ENCODE measurements at regions not wholly inside any gene's neighbourhood (a gene's known extent, or its start where the extent isn't known, plus 50 kb on each side); places are given as distances from the start of the nearest gene placed in this dataset.

GRCh38 chrX:39883666-39884065 lies 214.1 kb downstream of the BCOR start:
- no peak for DNase-seq (ENCODE audit: extremely low read depth, low read depth, low spot score)

- DNase-seq (ENCODE audit: extremely low read depth, low read depth, low spot score), result no peak
Measured at GRCh38 chrX:39886282-39886681, 211.5 kb downstream of the BCOR start.

- DNase-seq (ENCODE audit: extremely low read depth, low read depth, low spot score), result no peak
Measured at GRCh38 chrX:39888730-39889129, 209.0 kb downstream of the BCOR start.

- DNase-seq (ENCODE audit: extremely low read depth, low read depth, low spot score), result no peak
Measured at GRCh38 chrX:39889704-39890103, 208.1 kb downstream of the BCOR start.

GRCh38 chrX:39890807-39891206 lies 207.0 kb downstream of the BCOR start:
- no peak for DNase-seq (ENCODE audit: extremely low read depth, low read depth, low spot score)

GRCh38 chrX:39891781-39892180 lies 206.0 kb downstream of the BCOR start:
- no peak for DNase-seq (ENCODE audit: extremely low read depth, low read depth, low spot score)

- DNase-seq (ENCODE audit: extremely low read depth, low read depth, low spot score), result no peak
Measured at GRCh38 chrX:39893417-39894338, 204.1 kb downstream of the BCOR start.

- no peak for DNase-seq (ENCODE audit: extremely low read depth, low read depth, low spot score)
Measured at GRCh38 chrX:39894683-39895082, 203.1 kb downstream of the BCOR start.

- no peak for DNase-seq (ENCODE audit: extremely low read depth, low read depth, low spot score)
Measured at GRCh38 chrX:39895218-39896110, 202.3 kb downstream of the BCOR start.

GRCh38 chrX:39896951-39897740 lies 200.6 kb downstream of the BCOR start:
- no peak for DNase-seq (ENCODE audit: extremely low read depth, low read depth, low spot score)

- no peak for DNase-seq (ENCODE audit: extremely low read depth, low read depth, low spot score)
Measured at GRCh38 chrX:39897741-39898097, 200.0 kb downstream of the BCOR start.

- no peak for DNase-seq (ENCODE audit: extremely low read depth, low read depth, low spot score)
Measured at GRCh38 chrX:39898147-39898546, 199.6 kb downstream of the BCOR start.

- DNase-seq (ENCODE audit: extremely low read depth, low read depth, low spot score), result no peak
Measured at GRCh38 chrX:39899059-39899458, 198.7 kb downstream of the BCOR start.

- no peak for DNase-seq (ENCODE audit: extremely low read depth, low read depth, low spot score)
Measured at GRCh38 chrX:39899856-39900776, 197.6 kb downstream of the BCOR start.

GRCh38 chrX:39900777-39901170 lies 197.0 kb downstream of the BCOR start:
- DNase-seq (ENCODE audit: extremely low read depth, low read depth, low spot score), result no peak

- DNase-seq (ENCODE audit: extremely low read depth, low read depth, low spot score), result no peak
Measured at GRCh38 chrX:39903343-39903742, 194.4 kb downstream of the BCOR start.

- no peak for DNase-seq (ENCODE audit: extremely low read depth, low read depth, low spot score)
Measured at GRCh38 chrX:39903937-39904336, 193.8 kb downstream of the BCOR start.

GRCh38 chrX:39904816-39905537 lies 192.8 kb downstream of the BCOR start:
- no peak for DNase-seq (ENCODE audit: extremely low read depth, low read depth, low spot score)

GRCh38 chrX:39905538-39905891 lies 192.2 kb downstream of the BCOR start:
- DNase-seq (ENCODE audit: extremely low read depth, low read depth, low spot score), result no peak

Measured in glomerular endothelial cell (primary cell).